Gastroesophageal sphincter (tissue), 3 donors: ENCODE measurements at regions not wholly inside any gene's neighbourhood (a gene's known extent, or its start where the extent isn't known, plus 50 kb on each side); places are given as distances from the start of the nearest gene placed in this dataset.

Experiments
- CTCF ChIP-seq, 4 experiments: fragments of 200-600 bp in 2 of 4; fragments of 450-650 bp in 2 of 4; sonication (generic) in 1 of 4; IDR thresholded peaks; one replicate each; pipeline ENCODE4 v1.5.1; 2017 to 2019; ENCODE audit warnings: antibody characterized with exemption in 4 of 4, mild to moderate bottlenecking in 2 of 4, moderate library complexity in 2 of 4
- EP300 ChIP-seq: sonication (generic); formaldehyde crosslinking; IDR thresholded peaks from one replicate; pipeline ENCODE4 v1.6.1; 2017; ENCODE audit warnings: antibody characterized with exemption, mild to moderate bottlenecking
- POLR2A ChIP-seq, 2 donors: fragments of 450-650 bp; IDR thresholded peaks; one replicate each; pipeline ENCODE4 v1.6.1; 2017; ENCODE audit warnings: antibody characterized with exemption in 2 of 2, mild to moderate bottlenecking in 2 of 2, moderate library complexity in 1 of 2
- POLR2AphosphoS5 ChIP-seq: sonication (generic); formaldehyde crosslinking; IDR thresholded peaks from one replicate; pipeline ENCODE4 v1.6.1; 2017; ENCODE audit warnings: antibody characterized with exemption

DNA sequence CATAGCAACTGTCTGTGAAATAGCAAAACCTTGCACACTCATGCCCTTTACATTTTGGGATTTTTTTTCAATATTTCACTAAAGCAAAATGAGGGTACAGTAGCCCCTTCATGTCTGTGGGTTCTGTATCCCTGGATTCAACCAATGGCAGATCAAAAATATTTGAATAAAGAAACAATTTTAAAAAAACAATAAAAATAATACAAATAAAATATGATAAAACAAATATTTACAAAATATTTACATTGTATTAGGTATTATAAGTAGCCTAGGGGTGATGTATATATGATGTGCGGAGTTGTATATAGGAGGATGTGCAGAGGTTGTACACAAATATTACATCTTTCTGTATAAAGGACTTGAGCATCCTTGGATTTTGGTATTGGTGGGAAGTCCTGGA lies 67.3 kb upstream of the CDH10 start:
- no peak for TF ChIP-seq POLR2A (IDR thresholded peaks at IDR 0.05)
- no peak for TF ChIP-seq CTCF (IDR thresholded peaks at IDR 0.05)
- no peak for TF ChIP-seq POLR2AphosphoS5
- no peak for TF ChIP-seq EP300
